CD4-positive, alpha-beta T cell treated with Interleukin-10 for 1 hour (primary cell): ENCODE measurements at regions not wholly inside any gene's neighbourhood (a gene's known extent, or its start where the extent isn't known, plus 50 kb on each side); places are given as distances from the start of the nearest gene placed in this dataset.
"Not testable (repeated sequence)": the region's sequence is repeated elsewhere in the genome, so short reads cannot be mapped to it uniquely, and the experiment has no call there.

Experiments
- DNase-seq: peaks from one replicate; pipeline ENCODE4 v3.0.0-alpha.2; 2020

DNA sequence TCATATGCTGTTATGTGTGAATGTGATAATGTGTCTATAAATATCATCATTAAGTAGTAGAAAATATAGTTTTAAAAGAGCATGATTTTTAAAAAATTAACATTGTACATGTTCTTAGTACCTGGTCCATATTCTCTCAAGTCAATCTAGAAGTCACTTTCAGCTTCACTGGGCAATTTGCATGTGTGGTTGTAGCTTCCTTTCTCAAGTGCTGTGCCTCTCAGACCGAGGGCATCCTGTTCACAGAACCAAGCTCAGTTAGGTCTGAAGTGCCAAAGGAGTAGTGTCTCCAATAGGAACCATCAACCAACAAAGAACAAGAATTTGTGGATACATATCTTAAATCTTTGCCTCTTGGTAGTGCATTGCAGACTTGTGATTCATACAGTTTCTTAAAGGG, 541.8 kb upstream of the SLC10A2 start:
- no peak for DNase-seq

DNA sequence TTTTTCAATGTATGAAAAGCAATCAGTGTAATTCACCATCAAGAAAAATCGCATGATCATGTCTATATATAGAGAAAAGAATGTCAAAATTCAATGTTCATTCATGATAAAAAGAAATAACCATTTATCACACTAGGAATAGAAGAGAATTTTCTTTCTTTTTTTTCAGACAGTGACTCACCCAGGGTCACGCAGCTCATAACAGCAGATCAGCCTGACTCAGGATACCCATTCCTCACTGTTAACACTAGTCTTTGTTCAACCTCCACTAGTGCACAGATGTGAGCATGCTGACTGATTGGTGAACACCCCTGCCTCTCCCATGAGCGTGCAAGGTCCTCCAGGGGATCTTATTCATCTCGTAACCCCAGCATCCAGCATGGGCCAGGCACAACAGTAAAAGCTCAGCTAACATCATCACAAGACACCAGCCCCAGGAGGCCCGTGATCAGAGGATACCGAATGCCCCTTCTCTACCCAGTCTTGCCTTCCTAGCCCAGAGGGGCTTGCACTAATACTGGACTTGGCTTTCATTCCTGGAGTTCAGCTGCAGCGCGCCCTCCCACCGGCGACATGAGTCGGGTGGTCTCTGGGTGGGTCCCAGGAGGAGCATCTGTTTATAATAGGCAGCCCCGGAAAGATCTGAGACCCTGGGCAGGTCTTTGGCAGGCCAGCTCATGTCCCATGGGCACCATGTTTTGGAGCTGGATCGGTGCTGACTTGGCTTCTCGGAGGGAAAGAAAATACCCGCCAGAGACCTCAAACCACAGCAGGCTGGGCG, 539.5 kb upstream of the SLC10A2 start:
- no peak for DNase-seq

DNA sequence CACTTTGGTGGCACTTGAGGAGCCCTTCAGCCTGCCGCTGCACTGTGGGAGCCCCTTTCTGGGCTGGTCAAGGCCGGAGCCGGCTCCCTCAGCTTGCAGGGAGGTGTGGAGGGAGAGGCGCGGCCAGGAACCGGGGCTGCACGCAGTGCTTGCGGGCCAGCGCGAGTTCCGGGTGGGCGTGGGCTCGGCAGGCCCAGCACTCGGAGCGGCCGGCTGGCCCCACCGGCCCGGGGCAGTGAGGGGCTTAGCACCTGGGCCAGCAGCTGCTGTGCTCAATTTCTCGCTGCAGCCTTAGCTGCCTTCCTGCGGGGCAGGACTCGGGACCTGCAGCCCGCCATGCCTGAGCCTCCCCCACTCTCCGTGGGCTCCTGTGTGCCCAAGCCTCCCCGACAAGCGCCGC, 533.7 kb upstream of the SLC10A2 start:
- DNase-seq, result not testable (repeated sequence)

DNA sequence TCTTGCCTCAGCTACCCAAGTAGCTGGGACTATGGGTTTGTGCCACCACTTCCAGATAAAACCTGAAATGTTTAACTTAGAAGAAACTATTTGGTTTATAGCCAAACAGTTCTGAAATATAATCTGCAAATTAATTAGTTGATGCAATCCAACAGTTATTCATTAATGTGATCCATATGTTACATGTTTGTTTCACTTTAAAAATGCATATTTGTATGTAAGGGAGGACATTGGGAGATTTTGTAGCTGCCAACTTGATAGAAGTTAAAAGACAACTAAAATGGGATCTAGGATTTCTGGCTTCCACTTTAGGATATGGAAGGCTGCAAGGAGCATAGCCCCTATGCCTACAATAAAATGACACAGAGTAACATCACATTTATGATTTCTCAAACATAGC, 532.5 kb upstream of the SLC10A2 start:
- no peak for DNase-seq

GRCh38 chr13:103573446-103573845, 507.2 kb upstream of the SLC10A2 start:
- DNase-seq, result peak; percentile 2

DNA sequence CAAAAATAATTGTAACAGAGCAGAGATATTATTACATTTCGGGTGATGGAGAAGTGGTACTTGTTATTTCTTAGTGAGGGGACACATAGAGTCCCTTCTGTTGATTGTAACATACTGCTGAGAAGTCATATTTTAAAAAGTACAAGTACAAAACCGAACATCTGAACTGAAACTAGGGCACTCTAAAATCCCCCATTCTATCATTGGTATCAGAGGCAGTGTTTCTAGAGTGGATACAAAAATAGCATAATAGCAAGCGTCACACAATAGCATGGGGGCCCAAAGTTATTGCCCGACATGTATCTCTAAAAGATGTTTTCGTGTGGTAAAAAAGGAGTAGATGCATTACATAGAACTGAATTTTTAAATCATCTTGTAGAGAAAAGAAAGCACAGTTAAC, 502.1 kb upstream of the SLC10A2 start:
- DNase-seq, result no peak

DNA sequence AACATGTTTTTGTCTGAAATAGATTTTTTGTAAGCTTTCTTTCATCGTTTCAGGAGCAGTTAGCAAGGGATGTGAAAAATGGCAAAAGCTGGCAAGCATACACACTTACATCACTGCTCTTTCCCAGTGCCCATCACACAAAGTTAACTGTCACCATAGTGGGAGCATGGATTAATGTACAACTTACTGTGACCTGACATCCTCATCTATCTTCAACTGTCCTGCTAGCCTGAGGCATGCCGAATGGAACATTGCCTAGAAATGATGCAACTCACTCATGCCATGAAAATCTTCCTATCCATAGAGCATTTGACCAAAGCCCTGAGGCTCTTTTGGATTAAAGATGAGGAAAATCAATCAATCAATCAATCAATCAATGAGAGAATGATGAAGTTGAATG, 491.7 kb upstream of the SLC10A2 start:
- no peak for DNase-seq

- DNase-seq, result no peak
Observed at GRCh38 chr13:103556681-103557080, 490.5 kb upstream of the SLC10A2 start.

GRCh38 chr13:103547914-103548313, 481.7 kb upstream of the SLC10A2 start:
- DNase-seq, result no peak

DNA sequence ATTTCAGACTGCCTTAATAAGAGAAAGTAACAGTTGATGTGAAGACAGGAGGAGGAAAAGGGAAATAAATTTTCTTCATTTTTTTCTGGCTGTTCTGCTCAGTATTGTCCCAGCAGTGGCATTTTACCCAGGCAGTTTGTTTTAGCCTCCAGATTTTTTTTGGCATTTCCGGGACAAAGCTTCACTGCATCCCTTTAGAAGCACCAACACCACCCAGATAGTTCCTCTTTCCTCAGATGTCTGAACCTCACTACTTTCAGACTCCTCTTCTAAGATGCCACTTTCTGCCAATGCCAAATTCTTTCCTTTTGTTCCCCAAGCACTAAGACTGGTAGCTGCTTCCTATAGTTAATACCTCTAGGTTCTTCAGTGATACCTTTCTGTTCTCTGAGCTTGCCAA, 480.1 kb upstream of the SLC10A2 start:
- no peak for DNase-seq

GRCh38 chr13:103542648-103543047, 476.4 kb upstream of the SLC10A2 start:
- DNase-seq, result no peak

DNA sequence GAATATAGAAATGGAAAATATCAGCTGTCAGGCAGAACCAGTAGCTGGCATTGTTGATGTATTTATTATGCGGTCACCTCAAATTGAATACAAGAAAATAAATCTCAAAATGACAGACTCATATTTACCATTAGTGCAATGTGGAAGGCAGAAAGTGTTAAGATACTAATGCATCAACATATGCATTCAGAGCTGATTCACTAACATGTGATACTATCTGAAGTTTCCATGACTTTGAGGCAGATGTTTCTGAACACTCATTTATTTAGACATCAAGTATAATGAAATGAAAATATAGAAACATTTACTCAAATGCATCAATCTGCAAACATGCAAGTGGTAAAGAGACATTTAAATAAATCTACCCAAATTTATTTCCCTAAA, 474.2 kb upstream of the SLC10A2 start:
- DNase-seq, result no peak

GRCh38 chr13:103539721-103540381, 473.6 kb upstream of the SLC10A2 start:
- no peak for DNase-seq

DNA sequence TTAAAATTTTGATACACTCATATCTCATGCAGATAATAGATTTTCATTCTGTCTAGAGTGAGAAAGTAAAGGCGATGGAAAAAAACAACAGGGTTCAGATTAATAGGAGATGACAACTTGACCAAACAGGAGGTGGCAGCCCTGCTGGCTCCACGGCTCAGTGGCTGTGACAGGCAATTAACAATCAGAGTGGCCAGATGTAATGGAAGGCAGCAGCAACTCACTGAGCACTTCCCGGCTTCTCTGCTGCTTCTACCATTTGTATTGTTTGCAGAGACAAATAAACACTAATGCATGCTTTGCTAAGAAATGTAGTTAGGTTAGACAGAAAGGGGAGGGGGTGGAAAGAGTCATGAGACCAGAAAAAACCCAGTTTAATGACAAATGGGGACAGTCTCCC, 473.0 kb upstream of the SLC10A2 start:
- no peak for DNase-seq

DNA sequence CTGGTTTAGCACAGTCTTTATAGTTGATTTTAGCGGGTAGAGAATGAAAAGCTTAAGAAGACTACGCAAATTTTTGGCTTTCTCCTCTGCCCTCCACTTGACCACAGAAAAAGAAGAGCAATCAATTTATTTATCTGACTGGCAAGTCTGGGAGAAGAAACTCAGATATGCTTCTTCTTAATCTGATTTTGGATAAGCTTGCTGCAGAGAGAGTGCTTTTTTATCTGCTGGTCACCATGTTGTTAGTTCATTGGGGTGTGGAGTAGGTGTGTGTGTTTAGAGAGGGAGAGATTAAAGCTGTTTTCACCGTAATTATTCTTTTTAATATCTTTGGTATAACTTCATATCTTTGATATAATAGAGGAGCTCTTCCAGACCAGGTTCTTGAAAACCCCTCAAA, 471.4 kb upstream of the SLC10A2 start:
- no peak for DNase-seq

DNA sequence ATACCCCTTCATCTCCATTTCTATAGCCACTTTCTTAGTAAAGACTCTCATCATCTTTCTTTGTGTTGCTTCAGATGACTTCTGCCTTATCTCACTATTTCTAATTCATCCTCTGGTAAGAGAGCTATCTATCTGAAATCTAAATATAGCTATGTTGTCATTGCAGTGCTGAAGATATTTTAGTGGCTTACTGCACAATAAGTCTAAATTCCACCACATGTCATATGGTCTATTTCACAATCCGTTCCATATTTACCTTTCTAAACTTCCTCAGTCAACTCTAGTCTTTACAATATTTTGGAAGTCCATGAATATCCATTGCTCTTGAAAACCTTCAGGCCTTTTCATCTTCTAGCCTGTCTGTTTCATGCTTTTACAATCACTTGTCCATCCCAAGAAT, 465.1 kb upstream of the SLC10A2 start:
- no peak for DNase-seq

DNA sequence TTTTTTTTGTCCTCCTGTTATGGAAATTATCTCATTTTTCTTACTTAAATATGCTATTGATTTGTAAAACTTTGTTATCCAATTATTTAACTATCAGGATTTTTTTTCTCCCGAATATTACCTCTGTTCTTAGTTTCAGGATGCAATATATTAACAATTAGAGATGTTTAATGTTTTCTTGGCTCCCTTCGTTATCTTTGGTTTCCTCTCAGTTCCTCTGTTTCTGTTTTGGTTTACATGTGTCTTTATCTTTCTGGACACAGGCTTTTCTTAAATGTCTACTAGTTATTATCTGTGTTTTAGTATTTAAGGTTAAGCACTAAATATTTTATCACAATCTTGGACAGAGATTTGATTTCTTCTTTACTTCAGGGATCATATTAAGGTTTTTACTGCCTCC, 462.2 kb upstream of the SLC10A2 start:
- no peak for DNase-seq

DNA sequence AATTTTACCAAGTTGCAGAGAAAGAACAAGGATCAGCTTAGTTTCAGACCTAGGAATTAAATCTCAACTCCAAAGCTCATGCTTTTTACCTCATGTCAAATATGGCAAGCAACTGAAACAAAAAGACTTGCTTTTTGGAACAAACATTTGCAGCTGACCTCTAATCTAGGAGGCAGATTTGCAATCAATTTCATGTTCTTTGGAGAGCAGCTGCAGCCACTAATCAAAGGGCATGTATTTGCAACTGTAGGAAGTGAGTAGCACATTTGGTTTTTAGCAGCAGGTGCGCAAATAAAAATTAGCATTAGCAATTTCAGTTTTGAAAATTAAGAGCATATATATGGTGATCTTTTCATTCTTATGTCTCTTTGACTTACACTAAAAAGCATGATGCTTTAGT, 459.3 kb upstream of the SLC10A2 start:
- no peak for DNase-seq

GRCh38 chr13:103523858-103524257, 457.6 kb upstream of the SLC10A2 start:
- DNase-seq, result no peak

DNA sequence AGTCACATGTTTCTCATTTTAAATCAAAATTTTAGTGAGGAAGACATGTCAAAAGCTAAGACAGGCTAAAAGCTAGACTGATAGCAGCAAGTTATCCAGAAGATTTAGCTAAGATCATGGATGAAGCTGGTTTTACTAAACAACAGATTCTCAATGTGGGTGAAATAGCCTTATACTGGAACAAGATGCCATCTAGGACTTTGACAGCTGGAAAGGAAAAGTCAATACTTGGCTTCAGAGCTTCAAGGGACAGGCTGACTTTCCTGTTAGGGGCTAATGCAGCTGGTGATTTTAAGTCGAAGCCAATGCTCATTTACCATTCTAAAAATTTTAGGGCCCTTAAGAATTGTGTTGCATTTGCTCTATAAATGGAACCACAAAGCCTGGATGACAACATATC, 455.3 kb upstream of the SLC10A2 start:
- no peak for DNase-seq

GRCh38 chr13:103517768-103518102, 451.5 kb upstream of the SLC10A2 start:
- no peak for DNase-seq

DNA sequence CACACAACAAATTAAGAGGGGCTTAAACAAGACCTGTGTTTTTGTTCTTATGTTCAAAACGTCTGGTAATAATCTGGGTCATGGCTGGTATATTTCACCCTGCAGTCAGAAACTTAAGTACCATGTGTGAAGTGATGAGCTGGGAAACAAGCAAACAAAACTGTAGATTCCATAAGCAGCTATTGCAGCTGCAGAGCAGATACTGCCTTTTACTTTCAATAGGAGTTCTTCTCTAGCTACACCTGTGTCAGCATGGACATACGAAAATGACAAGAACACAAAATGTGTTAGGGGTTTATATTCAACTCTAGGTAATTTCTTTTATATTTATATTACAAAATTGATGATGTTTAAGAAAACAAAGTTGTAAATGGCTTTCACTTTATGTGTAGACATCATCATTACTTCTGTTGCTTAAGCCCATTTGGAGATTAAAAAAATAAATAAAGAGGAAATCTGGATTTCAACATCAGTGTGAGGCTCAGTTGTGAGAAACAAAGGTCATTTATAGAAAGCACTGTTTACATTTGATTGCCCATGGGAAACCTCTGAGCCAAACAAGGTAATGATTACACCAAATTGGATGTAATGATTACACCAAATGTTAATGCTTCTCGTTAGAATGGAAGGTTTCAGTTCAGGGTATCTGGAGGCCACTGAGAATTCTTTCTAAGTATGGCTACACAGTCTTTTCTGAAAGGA, 451.0 kb upstream of the SLC10A2 start:
- DNase-seq, result no peak

GRCh38 chr13:103516015-103516795, 450.0 kb upstream of the SLC10A2 start:
- no peak for DNase-seq

DNA sequence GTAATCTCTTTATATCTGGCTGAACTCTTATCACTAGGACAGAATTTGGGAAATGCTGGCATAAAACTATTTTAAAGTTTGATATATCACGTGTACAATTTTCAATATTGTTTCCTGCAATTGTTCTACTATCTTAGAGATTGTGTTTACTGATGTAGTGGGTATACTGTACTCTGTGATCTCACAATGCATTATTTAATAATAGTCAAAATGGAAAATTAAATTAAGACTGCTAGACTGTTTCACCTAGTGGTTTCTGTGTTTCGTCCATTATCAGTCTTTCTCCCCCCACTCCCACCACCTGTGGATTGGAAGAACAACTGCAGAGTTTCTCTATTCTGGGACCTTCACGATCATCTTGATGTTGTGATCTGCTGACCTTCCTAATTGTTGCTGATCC, 449.2 kb upstream of the SLC10A2 start:
- DNase-seq, result no peak
